GM21528 (cell line): ENCODE measurements at regions not wholly inside any gene's neighbourhood (a gene's known extent, or its start where the extent isn't known, plus 50 kb on each side); places are given as distances from the start of the nearest gene placed in this dataset.

Experiments
- ATAC-seq: cut with Tn5 transposase; IDR thresholded peaks from one replicate; pipeline ENCODE4 v1.9.1; 2021; ENCODE audit warnings: mild to moderate bottlenecking, moderate library complexity; ENCODE audit not compliant: unreplicated experiment, low FRiP score

DNA sequence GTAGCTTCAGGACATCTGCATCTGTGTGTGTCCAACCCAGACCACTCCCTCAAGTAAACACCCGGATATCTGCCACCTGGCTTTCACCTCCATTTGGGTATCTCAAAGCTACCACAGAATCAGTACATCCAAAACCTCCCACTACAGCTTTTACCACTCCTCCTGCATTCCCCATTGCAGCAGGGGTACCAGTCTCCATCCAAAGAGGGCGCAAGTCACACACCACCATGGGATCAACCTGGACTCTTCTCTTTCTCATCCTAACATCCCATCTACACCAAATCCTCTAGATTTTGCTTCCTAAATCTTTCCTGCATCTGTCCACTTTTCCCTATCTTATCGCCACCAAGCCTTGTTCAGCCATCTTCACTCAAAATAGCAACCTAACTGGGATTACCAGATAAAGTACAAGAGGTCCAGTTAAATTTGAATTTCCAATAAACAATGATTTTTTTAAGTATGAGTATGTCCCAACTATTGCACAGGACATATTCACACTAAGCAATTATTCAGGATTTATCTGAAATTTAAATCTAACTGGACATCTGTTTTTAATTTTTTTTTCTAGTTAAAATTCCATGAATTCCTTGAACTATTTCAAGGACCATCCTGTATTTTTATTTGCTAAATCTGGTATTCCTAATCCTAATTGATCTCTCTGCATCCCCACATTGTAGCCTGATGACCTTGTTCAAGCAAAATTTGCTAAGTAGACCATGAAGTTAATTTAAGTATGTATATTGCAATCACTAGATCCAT, 164.3 kb upstream of the MLN start:
- no peak for ATAC-seq

DNA sequence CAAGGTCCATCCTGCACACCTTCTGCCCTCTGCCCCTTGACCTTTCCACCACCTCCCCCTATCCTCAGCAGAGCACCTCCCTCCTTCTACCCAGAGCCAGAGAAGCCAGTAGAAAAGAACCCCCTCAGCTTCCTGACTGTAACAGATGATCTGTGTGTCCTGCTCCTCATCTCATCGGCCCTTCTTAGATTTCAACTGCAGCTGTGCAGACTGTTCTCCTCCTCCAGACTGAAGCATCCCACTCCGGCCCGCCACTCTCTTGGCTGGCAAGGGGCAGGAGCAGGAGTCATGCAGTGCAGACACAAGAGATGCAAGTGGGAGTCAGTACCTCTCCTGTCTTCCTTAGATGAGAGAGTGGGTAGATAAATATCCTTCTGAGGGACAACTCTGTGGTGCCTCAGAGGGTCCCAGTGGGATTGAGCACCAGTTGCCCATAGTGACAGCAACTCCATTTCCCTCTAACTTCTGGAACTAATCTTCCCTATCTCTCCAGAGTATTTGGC, 163.5 kb upstream of the MLN start:
- ATAC-seq = no peak

DNA sequence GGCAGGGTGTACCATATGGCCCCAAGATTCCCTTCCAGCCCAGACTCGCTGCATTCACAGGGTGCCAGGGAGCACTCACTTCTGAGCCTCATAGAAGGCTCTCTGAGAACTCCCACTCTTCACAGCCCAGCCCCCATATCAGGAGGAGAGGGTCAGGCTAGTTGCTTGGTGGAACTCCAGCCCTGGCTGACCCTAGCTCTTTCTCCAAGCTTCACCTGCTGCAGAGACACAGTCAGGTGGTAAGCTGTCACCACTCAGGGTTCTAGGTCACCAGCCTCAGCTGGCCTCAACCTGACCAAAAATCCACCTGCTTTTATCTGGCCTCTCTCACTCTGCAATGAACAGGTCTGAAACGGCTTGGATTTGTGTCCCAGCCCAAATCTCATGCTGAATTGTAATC, 162.7 kb upstream of the MLN start:
- ATAC-seq = no peak

DNA sequence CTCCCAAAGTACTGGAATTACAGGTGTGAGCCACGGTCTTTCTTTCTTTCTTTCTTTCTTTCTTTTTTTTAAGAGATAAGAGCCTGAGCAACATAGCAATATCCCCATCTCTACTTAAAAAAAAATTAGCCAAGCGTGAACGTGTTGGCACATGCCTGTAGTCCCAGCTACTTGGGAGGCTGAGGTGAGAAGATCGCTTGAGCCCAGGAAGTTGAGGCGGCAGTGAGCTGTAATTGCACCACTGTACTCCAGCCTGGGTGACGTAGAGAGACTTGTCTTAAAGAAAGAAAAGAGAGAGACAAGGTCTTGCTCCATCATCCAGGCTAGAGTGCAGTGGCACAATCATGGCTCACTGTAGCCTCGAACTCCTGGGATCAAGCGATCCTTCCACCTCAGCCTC, 162.0 kb upstream of the MLN start:
- no peak for ATAC-seq

DNA sequence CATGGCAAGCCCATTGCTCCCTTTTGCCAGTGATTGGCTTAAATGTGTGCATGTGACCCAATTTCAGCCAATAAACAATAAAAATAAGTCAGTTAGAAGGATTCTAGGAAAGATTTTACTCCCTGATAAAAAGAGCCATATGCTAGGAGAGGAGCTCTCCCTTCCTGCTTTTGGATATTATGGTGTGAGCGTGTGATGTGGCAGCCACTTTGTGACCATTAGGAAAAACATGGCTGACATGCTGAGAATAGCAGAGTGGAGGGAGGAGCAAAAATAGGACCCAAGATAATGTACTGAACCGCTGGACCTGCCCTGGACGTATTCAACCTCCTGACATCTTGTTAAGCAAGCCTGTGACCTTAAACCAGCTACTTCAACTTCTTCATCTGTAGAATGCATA, 160.6 kb upstream of the MLN start:
- ATAC-seq = no peak

DNA sequence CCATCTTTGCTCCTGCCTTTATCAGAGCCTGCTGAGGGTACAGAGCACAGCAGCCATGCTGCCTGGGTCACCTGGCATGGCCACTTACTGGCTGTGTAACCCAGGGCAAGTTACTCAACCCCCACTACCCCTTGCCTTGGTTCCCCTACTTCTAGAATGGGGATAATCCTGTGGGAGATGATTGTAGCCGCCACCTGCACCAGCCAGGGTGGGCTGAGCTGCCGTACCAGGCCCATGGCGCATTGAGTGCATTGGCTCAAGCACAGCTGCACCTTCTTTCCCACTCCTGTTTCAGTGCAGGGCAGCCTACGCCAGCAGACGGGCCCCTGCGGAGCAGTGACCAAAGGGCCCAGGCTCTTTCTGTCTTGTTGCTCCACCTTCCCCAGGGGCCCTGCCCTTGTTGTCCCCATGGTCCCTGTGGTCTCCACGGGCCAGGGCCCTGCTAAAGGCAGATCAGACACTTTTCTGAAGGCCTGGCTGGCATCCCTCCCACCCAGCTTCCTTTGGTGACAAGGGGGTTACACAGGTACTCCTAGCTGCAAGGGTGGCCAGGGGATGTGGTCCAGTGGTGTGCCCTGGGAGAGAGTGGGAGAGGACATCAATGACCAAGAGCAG, 159.4 kb upstream of the MLN start:
- ATAC-seq = no peak

DNA sequence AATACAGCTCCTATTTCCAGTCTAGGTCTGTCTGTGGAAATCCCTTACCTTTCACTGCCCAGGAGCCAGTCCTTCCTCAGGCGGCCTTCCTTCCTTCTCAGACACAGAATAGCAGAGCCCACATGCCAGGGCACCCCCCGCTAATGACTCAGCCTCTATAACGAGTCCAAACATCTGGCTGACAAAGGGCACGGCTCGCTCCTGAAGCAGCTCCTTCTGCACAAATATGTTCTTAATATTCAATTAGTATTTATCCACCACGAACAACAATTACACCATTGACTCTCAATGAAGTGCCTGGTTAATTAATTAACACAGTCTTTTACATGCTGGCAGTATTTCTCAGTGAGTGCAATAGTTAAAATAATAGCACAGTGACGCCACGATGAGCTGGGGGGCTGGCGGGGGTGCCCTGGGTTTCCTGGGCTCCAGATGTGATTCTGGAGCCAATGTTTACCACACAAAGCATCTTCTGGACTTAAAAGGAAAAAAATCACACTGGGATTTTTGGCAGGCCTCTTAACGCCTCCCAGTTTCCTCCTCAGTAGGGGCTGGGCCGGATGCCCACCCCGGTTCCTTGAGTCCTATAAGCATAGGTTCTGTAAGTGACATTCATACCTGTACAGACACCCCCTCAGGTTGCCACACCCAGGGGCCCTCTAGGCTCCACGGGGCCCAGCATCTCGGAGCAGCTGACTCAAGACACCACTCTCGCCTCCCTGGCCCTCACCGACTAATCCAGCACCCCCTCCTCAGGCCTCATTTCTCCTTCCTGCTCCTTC, 158.6 kb upstream of the MLN start:
- no peak for ATAC-seq

DNA sequence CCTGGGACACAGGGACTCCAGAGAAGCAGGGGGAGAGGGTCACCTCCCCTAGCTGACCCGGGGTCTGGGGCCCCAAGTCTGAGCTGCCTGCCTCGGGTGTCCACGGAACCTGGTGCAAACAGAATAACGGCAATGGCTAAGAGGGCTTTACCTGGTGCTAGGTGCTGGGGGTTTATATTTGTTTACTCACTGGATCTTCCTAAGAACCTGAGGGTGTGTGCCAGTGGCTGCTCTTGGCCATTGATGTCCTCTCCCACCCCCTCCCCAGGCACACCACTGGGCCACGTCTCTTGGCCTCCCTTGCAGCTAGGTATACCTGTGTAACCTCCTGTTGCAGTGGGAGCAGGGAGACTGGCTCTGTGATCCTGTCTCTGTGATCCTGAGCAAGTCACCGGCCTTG, 157.9 kb upstream of the MLN start:
- ATAC-seq = no peak

DNA sequence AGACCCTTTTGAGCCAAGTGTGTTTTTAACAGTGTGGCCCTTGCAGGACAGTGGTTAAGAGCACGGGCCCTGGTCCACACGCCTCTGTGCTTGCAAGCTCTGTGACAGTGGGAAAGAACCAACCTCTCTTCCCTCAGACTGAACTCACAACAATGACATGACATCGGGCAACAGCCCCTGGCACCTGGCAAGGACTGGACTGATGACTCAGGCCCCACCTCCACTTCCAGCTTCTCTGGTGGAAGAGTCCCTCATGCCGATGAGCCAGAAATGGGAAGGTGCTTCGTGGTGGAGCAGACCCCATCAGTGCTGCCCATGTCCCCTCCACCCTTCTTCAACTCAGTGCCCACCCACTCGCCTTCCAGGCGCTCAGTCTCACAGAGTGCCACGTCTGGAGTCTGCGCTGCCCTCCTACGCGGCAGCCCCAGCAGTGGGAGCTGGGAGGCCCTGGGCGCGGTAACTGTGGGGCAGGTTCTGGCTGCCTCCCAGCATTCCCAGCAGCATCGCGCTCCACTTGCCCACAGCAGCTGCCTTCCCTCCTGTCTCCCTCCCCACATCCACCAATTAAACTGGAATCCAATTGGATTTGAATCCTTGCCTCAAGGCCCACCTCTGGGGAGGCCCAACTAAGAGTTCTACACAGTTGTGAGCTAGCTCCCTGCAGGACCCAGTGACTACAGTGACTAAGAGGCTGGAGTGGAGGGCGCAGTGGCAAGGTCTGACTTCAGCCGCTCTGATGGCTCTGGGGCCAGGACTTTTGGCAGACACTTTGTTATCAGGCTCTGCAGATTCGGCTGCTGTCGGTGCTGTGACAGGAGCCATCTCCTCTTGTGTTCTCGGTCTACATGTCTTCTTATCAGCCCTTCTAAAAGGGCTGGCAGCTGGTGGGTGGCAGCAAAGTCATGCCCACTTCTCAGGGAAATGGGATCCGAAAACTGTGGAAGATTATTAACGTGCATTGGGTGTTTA, 156.8 kb upstream of the MLN start:
- ATAC-seq = no peak

DNA sequence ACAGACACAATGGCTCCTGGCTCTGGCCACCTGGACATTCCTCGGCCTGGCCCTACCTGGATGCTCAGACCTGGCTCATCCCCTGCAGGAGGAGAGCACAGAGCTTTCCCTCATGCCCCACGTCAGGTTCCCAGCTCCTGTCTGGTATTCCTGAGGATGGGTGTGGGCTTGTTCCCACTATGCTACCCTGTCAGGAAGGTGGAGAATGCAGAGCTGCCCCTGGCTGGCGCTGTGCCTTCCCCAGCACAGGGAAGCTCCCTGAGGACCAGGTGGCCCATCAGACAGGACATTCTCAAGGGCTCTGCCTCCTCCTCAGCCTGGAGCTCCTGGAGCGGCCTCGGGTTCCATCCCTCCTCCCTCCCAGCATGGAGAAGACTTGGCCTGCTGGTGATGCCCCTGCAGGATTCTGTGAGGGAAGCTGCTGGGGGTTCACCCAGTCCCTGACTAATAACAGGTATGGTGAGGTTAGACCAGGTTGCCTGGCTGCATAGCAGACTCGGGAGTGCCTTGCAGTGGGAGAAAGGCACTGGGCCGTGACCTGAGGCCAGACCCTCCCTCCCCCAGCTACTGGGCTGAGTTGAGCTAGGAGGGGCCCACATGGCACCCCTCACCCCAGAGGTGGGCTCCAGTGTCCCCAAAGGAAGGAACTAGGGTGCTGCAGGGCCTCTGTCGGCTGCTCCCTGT, 156.0 kb upstream of the MLN start:
- ATAC-seq = no peak

DNA sequence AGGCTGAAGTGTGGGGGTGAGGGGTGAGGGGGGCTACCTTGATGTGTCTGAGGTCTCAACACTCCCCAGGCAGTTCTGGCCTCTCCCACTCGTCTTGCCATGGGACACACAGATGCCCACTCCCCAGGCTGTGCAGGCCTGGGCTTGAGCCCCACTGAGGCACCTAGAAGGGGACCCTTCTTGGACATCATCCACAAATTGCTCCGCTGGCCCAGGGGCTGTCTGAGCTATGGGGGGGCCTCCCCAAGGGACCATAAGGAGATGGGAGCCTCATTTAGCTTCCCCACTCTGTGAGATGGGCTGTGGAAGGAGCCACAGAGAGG, 155.5 kb upstream of the MLN start:
- ATAC-seq = no peak

DNA sequence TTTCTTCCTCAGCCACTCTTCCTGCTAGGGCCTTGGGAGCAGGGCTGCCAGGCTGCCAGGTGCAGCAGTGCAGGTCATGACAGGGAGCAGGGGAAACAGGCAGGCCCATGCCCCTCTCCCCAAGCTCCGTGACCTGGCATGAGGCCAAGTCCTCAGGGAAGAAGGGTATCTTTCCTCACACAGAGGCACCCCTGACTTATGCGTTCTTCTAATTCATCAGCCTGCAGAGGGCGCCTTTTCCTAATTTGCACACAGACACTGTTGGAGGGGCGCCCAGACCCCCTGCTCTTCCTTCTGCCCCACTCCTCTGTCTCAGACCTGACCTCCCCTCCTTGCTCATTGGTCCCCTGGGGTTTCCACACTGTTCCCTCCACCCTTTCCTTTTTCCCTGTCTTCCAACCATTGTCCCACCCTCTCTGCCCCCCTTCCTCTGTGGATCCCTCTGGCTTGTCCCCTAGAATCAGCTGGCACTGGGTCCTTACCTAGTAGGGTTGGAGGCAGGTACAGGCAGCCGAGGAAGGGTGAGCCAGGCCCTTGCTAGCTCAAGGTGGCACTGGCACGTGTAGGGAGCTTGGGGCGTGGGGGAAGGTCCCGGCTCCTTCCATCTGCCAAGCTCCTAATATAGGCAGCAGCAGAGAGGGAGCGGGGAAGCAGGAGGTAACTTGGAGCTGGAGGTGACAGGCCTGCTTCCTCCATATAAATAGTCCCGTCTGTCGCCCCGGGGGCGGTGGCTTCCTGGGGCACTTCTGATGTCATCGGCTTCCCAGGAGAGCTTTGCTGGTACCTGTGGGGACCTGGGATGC, 154.9 kb upstream of the MLN start:
- no peak for ATAC-seq

DNA sequence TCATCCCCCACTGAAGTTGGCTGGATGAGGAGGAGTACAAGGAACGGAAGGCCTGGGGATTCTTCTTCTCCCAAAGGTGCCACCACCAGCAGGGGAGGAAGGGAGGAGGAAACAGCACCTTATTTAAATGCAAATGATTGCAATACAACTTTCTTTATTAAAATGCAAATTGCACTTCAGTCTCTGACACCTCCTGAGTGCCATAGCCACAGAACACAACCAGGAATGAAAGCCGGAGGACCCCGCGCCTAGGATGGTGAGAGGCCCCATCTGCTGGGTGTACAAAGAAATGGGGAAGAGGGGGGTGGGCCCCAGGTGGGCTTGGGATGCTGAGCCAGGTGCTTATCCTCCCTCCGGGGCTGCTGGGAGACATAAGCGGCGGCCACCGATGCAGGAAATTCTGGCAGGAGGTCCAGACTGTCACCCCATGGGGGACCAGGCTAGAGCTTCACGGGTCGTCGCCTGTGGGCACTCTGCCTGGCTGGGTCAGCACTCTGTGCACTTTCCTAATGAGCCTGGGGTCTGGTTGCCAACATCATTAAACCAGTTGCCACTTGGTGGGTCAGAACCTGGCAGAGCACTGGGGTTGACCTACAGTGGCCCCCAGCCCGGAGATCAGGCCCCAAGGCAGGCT, 154.2 kb upstream of the MLN start:
- no peak for ATAC-seq

DNA sequence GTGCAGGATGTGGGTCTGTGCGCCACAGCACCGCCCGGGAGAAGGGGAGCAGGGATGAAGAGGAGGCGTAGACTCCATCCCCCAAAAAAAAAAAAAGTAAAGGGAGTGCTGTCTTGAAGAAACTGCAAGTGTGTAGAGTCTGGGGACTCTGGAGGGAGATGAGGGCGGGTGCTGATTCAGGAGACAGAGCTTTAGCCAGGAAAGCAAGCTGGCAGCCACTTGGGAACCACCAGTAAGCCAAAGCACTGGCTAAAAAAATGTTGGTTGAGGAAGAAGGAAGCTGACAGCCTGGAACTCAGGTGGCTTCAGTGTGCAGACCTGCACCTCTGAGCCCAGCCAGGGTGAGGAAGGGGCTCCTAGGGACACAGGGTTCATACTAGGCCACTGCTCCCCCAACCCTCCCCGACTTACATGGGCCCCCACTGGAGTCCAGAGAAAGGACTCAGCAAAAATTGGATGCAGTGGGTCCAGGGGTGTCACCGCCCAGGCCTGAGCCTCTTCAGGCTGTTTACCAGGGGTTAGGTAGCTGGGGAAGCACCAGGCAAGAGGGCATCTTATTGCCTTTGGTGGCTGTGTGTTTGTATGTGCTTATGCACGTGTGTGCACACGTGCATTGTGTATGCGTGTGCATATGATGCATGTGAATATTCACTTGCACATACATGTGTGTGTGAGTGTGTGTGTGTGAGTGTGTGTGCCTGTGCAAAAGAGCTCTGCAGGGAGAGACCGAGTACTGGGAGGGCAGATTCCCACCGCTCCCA, 153.5 kb upstream of the MLN start:
- ATAC-seq = no peak

DNA sequence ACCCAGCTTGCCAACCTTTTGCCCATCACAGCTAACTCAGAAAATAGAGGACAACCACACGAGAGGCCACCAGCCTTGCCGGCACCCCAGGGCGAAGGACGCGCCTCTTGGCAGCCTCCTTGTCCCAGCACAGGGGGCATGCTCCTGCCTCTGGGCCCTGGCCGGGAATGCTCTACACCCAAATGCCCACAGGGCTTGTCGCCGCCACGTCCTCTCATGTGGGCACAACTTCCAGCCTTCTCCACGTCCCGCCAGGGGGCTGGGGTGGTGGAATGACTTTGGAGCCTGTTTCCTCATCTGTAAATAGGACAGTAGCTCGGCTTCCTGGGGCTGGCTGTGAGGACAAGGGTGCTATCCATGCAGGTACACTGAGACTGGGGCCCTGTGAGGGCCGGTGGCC, 152.4 kb upstream of the MLN start:
- no peak for ATAC-seq

DNA sequence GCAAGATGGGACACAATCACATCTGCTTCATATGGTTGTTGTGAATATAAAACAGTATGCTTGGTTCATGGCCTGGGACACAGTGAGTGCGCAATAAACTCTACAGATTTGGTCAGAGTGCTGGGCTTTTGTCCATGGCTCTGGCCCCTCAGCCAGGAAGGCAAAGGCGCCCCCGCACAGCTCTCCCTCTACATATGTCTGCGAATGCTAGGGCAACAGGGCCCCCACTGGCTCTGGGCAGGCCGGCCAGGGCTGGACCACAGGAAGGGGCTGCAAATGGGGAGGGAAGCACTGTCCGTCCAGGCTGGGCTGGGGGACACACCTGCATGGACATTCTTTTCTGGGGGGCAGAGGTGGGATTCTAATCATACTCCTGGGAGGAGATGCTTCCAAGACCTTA, 151.8 kb upstream of the MLN start:
- no peak for ATAC-seq

DNA sequence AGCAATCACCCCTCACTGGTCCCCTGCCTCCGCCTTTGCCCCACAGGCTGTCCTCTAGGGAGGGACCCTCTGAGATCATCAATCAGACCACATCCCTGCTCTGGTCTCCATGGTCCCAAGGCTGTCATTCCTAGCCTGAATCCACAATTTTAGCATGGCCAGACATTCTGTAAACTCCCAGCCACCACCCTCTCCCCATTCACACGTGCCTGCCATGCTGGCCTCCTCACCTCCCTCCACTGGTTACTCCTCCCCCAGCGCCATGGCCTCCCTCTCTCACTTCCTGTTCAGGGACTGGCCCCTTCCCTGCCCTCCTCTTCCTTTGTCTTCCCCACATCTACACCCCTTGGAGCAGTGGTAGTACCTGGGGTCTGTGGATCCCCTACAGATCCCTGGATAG, 150.7 kb upstream of the MLN start:
- no peak for ATAC-seq

DNA sequence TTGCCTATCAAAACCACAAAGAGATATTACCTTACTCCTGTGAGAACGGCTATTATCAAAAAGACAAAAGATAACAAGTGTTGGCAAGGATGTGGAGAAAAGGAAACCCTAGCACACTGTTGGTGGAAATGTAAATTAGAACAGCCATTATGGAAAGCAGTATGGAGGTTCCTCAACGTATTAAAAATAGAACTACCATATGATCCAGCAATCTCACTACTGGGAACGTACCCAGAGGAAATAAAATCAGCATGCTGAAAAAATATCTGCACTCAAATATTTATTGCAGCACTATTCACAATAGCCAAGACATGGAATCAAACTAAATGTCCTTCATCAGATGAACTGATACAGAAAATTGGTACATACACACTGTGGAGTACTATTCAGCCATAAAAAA, 149.4 kb upstream of the MLN start:
- ATAC-seq = no peak
